ENCODE measurements at regions not wholly inside any gene's neighbourhood (a gene's known extent, or its start where the extent isn't known, plus 50 kb on each side); places are given as distances from the start of the nearest gene placed in this dataset.
"Not testable (repeated sequence)": the region's sequence is repeated elsewhere in the genome, so short reads cannot be mapped to it uniquely, and the experiment has no call there.

GRCh38 chr2:207230261-207231105 lies 64.7 kb upstream of the KLF7 start:
- no peak overlapping the region for H3K4me3 ChIP-seq (replicated peaks; ENCODE audit: insufficient read depth, low read length)
- no peaks in the 10 kb centered on the region for H3K27me3 ChIP-seq (ENCODE audit: insufficient read depth, poor library complexity, severe bottlenecking)
- peak in 1 of 2 experiments; percentile 29 for DNase-seq (ENCODE audit: low read depth in 1 of 2, low spot score in 1 of 2)
- H3K27ac ChIP-seq (replicated peaks), result no peak overlapping the region
- TF ChIP-seq CTCF (IDR thresholded peaks at IDR 0.05; ENCODE audit: insufficient read depth, low read length) (peak; percentile 33), REST (IDR thresholded peaks at IDR 0.05; ENCODE audit: insufficient replicate concordance, low read depth) (no peak), GABPA (IDR thresholded peaks at IDR 0.05; ENCODE audit: low read depth) (no peak)

- H3K27me3 ChIP-seq (ENCODE audit: insufficient read depth, poor library complexity, severe bottlenecking), result no peaks in the 10 kb centered on the region
- DNase-seq (ENCODE audit: low read depth in 1 of 2, low spot score in 1 of 2), result no peak
- TF ChIP-seq SPI1 (IDR thresholded peaks at IDR 0.05; ENCODE audit: borderline replicate concordance, low read depth) (peak; percentile 42; the same call in 1 of the 2 replicates), CTCF (IDR thresholded peaks at IDR 0.05; ENCODE audit: insufficient read depth, low read length) (no peak)
- no peak overlapping the region for H3K4me3 ChIP-seq (replicated peaks; ENCODE audit: insufficient read depth, low read length)
- no peak overlapping the region for H3K27ac ChIP-seq (replicated peaks)
Measured at GRCh38 chr2:207231106-207231865, 65.5 kb upstream of the KLF7 start.

- TF ChIP-seq POLR2AphosphoS5 (IDR thresholded peaks at IDR 0.05; ENCODE audit: low read depth), result no peak
- no peak for TF ChIP-seq REST (IDR thresholded peaks at IDR 0.05; ENCODE audit: insufficient replicate concordance, low read depth)
- TF ChIP-seq CTCF (IDR thresholded peaks at IDR 0.05; ENCODE audit: insufficient read depth, low read length), result no peak
- no peak for TF ChIP-seq SPI1 (IDR thresholded peaks at IDR 0.05; ENCODE audit: borderline replicate concordance, low read depth)
- no peak for TF ChIP-seq GABPA (IDR thresholded peaks at IDR 0.05; ENCODE audit: low read depth)
- H3K4me3 ChIP-seq (replicated peaks; ENCODE audit: insufficient read depth, low read length), result no peak overlapping the region
- H3K27ac ChIP-seq (replicated peaks), result no peak overlapping the region
- DNase-seq (ENCODE audit: low read depth in 1 of 2, low spot score in 1 of 2), result no peak
- H3K27me3 ChIP-seq (ENCODE audit: insufficient read depth, poor library complexity, severe bottlenecking), result no peaks in the 10 kb centered on the region
Measured at GRCh38 chr2:207231967-207232366, 66.2 kb upstream of the KLF7 start.

GRCh38 chr2:207233141-207233540 lies 67.4 kb upstream of the KLF7 start:
- H3K27me3 ChIP-seq (ENCODE audit: insufficient read depth, poor library complexity, severe bottlenecking); DNase-seq (ENCODE audit: low read depth in 1 of 2, low spot score in 1 of 2); H3K27ac ChIP-seq (replicated peaks); H3K4me3 ChIP-seq (replicated peaks; ENCODE audit: insufficient read depth, low read length): not testable (repeated sequence)

Data from HL-60 (cell line).